C4-2B (cell line): ENCODE measurements at regions not wholly inside any gene's neighbourhood (a gene's known extent, or its start where the extent isn't known, plus 50 kb on each side); places are given as distances from the start of the nearest gene placed in this dataset.

ENCODE experiments used
- ZFX ChIP-seq: fragments of 450-650 bp; IDR thresholded peaks from 2 replicates; pipeline ENCODE4 v1.6.1; 2017
- TF ChIP-seq, protein P1 (sequence below): fragments of 450-650 bp; conservative IDR thresholded peaks from 2 replicates; pipeline ENCODE4 v1.5.1; 2017; ENCODE audit warnings: mild to moderate bottlenecking

DNA sequence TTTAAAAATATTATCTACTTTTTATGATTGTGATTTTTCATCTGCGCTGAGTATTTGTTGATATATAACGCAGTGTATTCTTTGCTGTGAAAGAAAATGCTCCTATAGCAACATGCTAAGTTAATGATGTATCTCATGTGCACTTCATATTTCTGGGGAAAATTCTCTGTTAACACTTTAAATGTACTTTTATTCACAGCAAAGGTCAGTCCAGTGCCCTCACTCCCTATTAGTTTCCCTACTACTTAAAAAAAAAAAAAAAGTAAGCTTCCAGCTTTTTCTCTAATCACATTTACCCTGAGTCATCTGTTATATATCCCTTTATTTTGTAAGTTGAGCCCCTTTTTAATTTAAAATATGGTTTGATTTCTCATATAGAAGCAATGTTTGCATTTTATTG, 219.8 kb downstream of the AEBP2 start:
- TF ChIP-seq, protein P1, sequence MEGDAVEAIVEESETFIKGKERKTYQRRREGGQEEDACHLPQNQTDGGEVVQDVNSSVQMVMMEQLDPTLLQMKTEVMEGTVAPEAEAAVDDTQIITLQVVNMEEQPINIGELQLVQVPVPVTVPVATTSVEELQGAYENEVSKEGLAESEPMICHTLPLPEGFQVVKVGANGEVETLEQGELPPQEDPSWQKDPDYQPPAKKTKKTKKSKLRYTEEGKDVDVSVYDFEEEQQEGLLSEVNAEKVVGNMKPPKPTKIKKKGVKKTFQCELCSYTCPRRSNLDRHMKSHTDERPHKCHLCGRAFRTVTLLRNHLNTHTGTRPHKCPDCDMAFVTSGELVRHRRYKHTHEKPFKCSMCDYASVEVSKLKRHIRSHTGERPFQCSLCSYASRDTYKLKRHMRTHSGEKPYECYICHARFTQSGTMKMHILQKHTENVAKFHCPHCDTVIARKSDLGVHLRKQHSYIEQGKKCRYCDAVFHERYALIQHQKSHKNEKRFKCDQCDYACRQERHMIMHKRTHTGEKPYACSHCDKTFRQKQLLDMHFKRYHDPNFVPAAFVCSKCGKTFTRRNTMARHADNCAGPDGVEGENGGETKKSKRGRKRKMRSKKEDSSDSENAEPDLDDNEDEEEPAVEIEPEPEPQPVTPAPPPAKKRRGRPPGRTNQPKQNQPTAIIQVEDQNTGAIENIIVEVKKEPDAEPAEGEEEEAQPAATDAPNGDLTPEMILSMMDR = no peak
- TF ChIP-seq ZFX = no peak
